Stimulated activated CD8-positive, alpha-beta memory T cell treated with anti-CD3 and anti-CD28 coated beads, Interleukin-7, amount 100 ng/mL, for 4 hours (primary cell): ENCODE measurements at regions not wholly inside any gene's neighbourhood (a gene's known extent, or its start where the extent isn't known, plus 50 kb on each side); places are given as distances from the start of the nearest gene placed in this dataset.

Experiments used
- DNase-seq, 2 donors: peaks; one replicate each; pipeline ENCODE4 v3.0.0-alpha.2; 2020; ENCODE audit warnings: low read depth in 2 of 2

DNA sequence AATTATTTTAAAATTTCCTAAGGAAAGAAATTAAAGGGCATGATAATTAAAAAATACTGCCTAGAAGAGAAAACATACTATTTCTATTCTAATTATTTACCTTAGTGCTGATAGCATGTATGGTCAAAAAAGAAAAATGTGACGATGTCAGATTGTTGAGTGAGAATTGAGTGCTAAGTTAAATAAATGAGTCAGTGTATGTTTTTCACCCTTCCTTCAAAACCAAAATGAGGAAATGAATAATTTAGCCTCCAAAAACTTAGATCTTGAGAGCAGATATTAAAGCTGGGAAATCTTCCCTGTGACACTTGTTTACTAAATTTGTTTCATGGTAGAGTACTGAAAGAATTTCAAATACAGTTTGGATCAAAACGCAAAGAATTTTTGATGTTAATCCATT lies 58.6 kb upstream of the NYAP2 start:
- DNase-seq: no peak

GRCh38 chr2:225337183-225337582 lies 62.3 kb upstream of the NYAP2 start:
- no peak for DNase-seq

DNA sequence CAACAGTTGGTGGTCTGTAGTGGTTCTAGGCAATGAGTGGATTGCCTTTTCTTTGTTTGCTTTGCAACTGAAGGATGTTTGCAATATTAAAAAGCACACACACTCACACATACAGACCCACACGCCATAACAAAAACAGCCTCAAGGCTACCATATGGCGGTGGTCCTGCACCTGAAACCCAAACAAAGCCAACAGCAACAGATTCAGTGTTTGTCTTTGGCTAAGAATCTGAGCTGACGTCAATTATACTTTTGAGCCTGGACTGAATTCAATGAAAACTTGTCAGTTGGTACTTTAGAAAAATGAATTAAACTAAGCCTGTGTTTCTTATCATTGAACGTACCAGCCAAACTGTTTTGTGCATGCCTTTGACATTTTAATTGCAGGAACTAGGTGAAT lies 65.0 kb upstream of the NYAP2 start:
- DNase-seq: no peak

DNA sequence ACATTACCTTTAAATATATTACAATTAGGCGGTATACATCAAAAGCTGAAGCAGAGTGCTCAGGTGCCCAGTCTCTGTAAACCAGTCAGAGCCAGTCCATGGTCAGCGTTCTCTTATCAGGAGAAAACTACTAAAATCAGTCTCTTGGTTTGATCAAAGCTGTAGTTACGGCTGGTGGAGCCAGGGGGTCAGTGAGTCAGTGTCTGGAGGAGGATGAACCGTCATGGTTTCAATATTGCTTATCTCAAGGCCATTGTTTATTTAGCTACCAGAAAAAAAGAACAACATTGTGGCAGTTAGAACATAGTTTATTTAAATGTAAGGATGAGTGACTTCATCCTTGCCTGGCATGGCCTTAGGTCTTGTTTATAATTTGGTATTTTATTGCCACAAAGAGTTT lies 71.3 kb upstream of the NYAP2 start:
- no peak for DNase-seq

DNA sequence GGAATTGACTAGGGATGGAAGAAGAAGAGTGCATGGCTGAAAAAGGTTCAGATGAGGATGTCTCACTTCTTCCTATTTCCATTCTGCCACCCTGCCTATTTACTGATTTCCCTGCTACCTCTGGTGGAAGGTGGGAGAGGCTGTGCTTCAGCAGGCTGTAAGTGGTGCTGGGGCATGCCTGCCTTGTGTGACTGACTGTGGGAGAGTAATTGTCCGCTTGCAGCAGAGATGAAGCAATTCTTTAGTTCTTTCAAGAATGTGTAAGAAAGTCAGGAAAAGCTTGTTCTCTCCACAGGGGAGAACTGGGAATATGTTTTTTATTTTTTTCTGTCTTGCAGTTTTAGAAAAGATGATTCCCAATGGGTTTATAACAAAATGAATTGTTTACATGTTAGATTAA lies 72.5 kb upstream of the NYAP2 start:
- DNase-seq: no peak

DNA sequence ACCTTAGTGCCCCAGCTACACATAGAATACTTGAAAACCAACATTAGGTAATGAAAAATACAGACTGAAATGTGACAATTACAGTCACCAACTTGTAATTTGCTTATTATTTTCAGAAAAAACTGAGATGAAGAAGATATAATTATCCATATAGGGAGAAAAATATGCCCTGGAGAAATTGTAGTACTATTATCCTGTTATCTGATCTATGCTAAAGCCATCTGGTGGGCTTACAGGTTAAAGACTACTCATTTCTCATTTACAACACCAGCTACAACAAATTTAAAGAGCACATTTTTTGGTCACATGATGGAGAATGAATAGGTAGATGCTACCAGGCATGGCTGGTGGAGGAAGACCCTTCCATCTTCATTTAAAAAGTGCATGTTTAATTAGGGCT lies 79.6 kb upstream of the NYAP2 start:
- no peak for DNase-seq

DNA sequence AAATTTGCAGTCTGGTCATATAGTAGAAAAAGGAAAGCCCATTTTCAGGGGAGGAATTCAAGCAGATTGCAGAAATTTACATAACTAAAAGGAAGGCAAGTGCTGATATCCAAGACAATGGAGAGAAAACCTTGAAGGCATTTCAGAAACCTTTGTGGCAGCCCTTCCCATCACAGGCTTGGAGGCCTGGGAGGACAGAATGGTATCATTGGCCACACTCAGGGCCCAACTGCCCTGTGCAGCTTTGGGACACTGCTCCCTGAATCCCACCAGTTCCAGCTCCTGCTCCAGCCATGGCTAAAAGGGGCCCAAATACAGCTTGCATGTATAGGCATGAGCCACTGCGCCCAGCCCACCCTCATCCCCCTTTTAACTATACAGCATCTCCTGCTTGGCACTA lies 81.1 kb upstream of the NYAP2 start:
- DNase-seq: no peak

GRCh38 chr2:225317186-225317585 lies 82.3 kb upstream of the NYAP2 start:
- no peak for DNase-seq

- no peak for DNase-seq
These were observed 88.8 kb upstream of the NYAP2 start for GRCh38 chr2:225310745-225311144.

- no peak for DNase-seq
These were observed 90.0 kb upstream of the NYAP2 start for GRCh38 chr2:225309516-225309915.

GRCh38 chr2:225296951-225297350 lies 102.6 kb upstream of the NYAP2 start:
- DNase-seq: no peak

DNA sequence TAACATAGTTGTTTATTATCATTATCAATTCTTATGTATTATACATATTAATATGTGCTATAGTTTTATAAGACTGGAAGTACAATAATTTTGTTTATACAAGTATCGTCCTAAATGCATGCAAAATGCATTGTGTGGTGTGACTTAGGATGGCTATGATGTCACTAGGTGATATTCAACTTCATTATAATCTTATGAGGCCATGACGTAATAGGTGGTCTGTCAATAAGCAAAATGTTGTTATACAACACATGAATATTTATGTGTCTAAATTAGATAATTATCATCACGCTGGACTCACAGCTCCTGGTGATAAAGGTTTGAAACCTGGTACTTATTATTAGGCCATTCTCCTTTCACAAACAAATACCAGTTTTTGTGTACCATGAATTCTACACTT lies 104.4 kb upstream of the NYAP2 start:
- no peak for DNase-seq

- DNase-seq: no peak
These were observed 105.9 kb upstream of the NYAP2 start for GRCh38 chr2:225293638-225294037.

DNA sequence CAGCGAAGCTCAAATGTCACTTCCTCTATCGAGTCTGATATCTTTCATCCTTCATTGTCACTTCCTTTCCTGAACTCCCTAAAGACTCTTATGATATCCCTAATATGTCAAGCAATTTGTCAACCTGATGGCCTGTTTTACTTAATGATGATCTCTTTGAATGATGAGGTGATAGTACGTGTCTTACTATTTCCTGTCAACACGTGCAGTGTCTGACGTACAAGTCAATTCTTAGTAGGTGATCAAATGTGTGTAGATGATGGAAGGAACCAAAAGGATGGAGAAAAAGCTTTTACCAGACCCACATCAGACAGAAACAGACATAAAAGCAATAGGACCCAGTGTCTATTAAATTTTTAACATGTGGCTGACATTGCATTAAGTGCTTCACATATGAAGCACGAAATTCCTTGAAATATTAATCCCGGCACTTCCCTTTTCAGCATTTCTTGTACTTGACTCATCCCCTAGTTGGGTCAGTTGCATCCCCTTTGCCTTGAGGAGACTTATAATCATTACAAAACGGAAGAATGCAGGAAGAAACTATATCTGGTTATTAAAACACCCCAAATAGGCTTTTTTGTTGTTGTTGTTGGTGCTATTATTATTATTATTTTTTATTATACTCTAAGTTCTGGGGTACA lies 108.6 kb upstream of the NYAP2 start:
- DNase-seq: no peak

- DNase-seq: no peak
These were observed 109.9 kb upstream of the NYAP2 start for GRCh38 chr2:225289659-225290058.

DNA sequence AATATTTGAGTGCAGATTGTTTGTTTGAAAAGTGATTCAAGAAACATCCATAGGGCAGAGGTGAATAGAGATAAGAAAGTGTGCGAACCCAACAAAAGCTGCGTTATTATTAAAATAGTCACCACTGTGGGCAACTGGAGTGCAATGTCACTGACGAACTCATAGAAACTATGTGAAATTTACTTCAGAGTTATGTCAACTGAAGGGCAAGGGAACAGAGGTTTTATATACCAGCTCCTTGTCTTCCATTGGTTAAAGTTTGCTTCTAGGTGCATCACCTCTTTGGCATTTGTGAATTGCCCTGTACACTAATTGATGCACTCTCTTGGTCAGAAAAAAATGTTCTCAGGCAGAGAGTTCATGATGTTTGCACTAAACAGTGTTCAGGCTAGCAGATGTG lies 110.5 kb upstream of the NYAP2 start:
- no peak for DNase-seq

DNA sequence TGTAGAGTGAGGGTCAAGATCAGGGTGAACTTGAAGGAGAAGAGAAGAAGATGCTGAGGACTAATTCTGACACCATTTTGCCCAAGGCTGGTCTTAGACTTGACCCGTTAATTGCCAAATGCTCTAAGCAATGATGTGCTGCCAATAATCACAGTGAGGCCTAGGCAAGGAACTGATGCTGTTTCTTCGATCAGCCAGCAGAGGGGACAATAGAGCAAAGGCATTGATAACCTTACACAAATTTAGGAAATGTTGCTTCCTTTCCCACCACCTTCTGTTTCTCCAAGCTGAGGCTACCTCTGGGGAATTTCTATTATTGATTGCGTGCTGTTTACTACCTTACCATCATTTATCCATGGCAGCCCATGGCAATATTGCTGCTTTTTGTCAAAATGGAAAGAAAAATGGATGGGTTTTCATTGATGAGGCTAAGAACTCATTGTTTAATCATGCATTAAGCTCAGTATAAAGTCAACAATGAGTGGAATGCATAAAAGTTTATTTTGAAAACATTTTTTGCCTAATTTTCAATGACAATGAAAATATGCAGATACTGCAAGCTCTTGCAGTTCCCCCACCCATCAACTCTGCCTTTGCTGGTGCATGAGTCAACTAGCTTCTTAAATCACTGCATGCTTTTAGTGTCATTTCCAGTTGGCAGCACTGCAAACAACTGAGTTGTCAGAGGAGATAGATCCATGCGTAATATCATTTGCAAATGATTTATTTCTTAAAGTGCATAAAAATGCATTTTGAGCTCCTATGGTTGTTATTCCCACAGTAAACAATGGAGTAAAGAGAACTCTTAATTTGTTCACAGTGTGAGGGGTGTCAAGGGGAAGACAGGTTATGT lies 116.4 kb upstream of the NYAP2 start:
- DNase-seq: no peak

DNA sequence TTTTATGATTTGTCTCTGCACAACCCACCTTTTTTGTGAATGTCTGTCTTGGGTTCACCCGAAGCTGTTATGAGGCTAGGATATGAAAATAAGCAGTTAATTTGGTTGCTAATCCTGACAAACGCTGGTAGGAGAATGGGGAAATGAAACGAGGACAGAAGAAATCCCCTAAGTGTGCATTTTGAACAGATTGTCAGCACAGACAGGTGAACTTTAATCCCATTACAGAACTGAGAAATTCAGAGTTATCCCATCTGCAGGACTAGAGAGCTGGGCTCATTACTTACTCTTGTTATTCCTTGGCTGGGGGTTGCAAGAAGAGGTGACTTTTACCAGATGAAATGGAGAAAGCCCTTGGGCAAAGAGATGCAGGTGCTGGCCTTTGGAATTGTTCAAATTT lies 123.3 kb upstream of the NYAP2 start:
- DNase-seq: no peak

GRCh38 chr2:225275443-225275842 lies 124.1 kb upstream of the NYAP2 start:
- no peak for DNase-seq

DNA sequence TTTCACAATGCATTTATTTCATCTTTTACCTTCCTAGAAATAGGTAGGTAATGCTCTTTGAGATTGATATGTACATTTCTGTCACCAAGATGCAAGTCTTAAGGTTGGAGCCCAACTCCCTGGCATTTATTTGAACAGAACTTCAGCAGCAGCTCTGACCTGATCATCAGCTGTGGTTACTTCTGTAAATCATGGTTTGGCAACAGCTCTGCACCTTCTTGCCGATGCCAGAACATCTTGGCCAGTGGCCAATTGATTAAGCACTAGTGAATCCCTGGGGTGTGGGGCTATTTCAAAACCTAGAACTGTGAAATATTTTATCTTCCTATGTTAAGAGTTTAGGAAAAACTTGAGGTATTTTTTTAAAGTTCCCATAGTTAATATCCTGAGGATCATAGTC lies 124.8 kb upstream of the NYAP2 start:
- DNase-seq: no peak

GRCh38 chr2:225272173-225272572 lies 127.3 kb upstream of the NYAP2 start:
- DNase-seq: no peak

- no peak for DNase-seq
These were observed 128.6 kb upstream of the NYAP2 start for GRCh38 chr2:225270861-225271260.

GRCh38 chr2:225270053-225270452 lies 129.5 kb upstream of the NYAP2 start:
- no peak for DNase-seq

- no peak for DNase-seq
These were observed 145.1 kb upstream of the NYAP2 start for GRCh38 chr2:225254363-225254762.
